GM23248 (cell line): ENCODE measurements at regions not wholly inside any gene's neighbourhood (a gene's known extent, or its start where the extent isn't known, plus 50 kb on each side); places are given as distances from the start of the nearest gene placed in this dataset.

Source experiments
- DNase-seq: peaks from one replicate; pipeline ENCODE4 v3.0.0-alpha.2; 2015
- H2AFZ ChIP-seq: fragments of 200-600 bp; sonication (generic); 2 replicates; pipeline ENCODE4 v1.6.1; 2016; ENCODE audit warnings: antibody characterized with exemption
- H3F3A ChIP-seq: fragments of 200-600 bp; sonication (generic); 2 replicates; pipeline ENCODE4 v1.6.1; 2016; ENCODE audit warnings: mild to moderate bottlenecking, antibody characterized with exemption, mixed run types; ENCODE audit not compliant: insufficient read depth
- H3K27ac ChIP-seq: fragments of 200-600 bp; sonication (generic); 2 replicates; pipeline ENCODE4 v1.5.1; 2016; ENCODE audit warnings: mild to moderate bottlenecking
- H3K27me3 ChIP-seq: fragments of 200-600 bp; sonication (generic); replicated peaks from 2 replicates; pipeline ENCODE4 v1.6.1; 2016; ENCODE audit warnings: mild to moderate bottlenecking; ENCODE audit not compliant: insufficient read depth
- H3K36me3 ChIP-seq: fragments of 200-600 bp; sonication (generic); 2 replicates; pipeline ENCODE4 v1.6.1; 2016; ENCODE audit warnings: low read depth, mild to moderate bottlenecking
- H3K4me1 ChIP-seq: fragments of 200-600 bp; sonication (generic); 2 replicates; pipeline ENCODE4 v1.6.1; 2016; ENCODE audit warnings: mild to moderate bottlenecking; ENCODE audit not compliant: insufficient read depth
- H3K4me2 ChIP-seq: fragments of 200-600 bp; sonication (generic); one replicate; pipeline ENCODE4 v1.6.1; 2016; ENCODE audit warnings: mild to moderate bottlenecking; ENCODE audit not compliant: unreplicated experiment
- H3K4me3 ChIP-seq: fragments of 200-600 bp; sonication (generic); 2 replicates; pipeline ENCODE4 v1.5.1; 2016; ENCODE audit warnings: mild to moderate bottlenecking
- H3K79me2 ChIP-seq: fragments of 200-600 bp; sonication (generic); 2 replicates; pipeline ENCODE4 v1.6.1; 2016; ENCODE audit warnings: mild to moderate bottlenecking; ENCODE audit not compliant: insufficient read depth
- H3K9ac ChIP-seq: fragments of 200-600 bp; sonication (generic); 2 replicates; pipeline ENCODE4 v1.6.1; 2016; ENCODE audit warnings: mild to moderate bottlenecking
- H3K9me2 ChIP-seq: fragments of 200-600 bp; sonication (generic); 2 replicates; pipeline ENCODE4 v1.6.1; 2016; ENCODE audit warnings: mixed run types, mild to moderate bottlenecking, moderate library complexity; ENCODE audit not compliant: insufficient read depth
- H3K9me3 ChIP-seq: fragments of 200-600 bp; sonication (generic); one replicate; pipeline ENCODE4 v1.6.1; 2017; ENCODE audit warnings: low read depth
- H4K20me1 ChIP-seq: fragments of 200-600 bp; sonication (generic); 2 replicates; pipeline ENCODE4 v1.6.0; 2016; ENCODE audit not compliant: insufficient read depth
- EZH2 ChIP-seq: fragments of 200-600 bp; sonication (generic); IDR thresholded peaks from 2 replicates; pipeline ENCODE4 v1.6.1; 2018; ENCODE audit warnings: antibody characterized with exemption, mild to moderate bottlenecking; ENCODE audit not compliant: insufficient read depth, poor library complexity, severe bottlenecking
- EZH2phosphoT487 ChIP-seq: fragments of 200-600 bp; sonication (generic); IDR thresholded peaks from 2 replicates; pipeline ENCODE4 v1.6.1; 2018; ENCODE audit warnings: antibody characterized with exemption, moderate library complexity, mild to moderate bottlenecking, low read depth; ENCODE audit not compliant: insufficient read depth
- WGBS, 2 experiments: methylation state at CpG; one replicate each; pipeline ENCODE4 v1.1.6; 2015 to 2017; ENCODE audit warnings: low lambda C conversion rate in 2 of 2, low coverage in 1 of 2; ENCODE audit errors: missing lambda C conversion rate in 2 of 2; 5-methylcytosine and 5-hydroxymethylcytosine counted together
- in situ Hi-C: fragments of 300-500 bp; cut with MboI; formaldehyde crosslinking; loops from 2 replicates; pipeline ENCODE4 v1.15.0; 2020

- Histone ChIP-seq H4K20me1 (no peaks in the 10 kb centered on the region), H3K9me3 (no peaks in the 10 kb centered on the region), H3K9ac (no peak overlapping the region), H3F3A (no peaks in the 10 kb centered on the region), H3K4me1 (no peaks in the 10 kb centered on the region), H3K9me2 (no peaks in the 10 kb centered on the region), H3K79me2 (no peaks in the 10 kb centered on the region), H3K27ac (no peak overlapping the region), H3K27me3 (peaks cover 12% of the 10 kb centered on the region), H3K4me2 (no peak overlapping the region), H3K4me3 (no peak overlapping the region), H2AFZ (no peak overlapping the region), H3K36me3 (no peaks in the 10 kb centered on the region)
- no peak for DNase-seq
- TF ChIP-seq EZH2: no peak
- no peak for TF ChIP-seq EZH2phosphoT487
- in situ Hi-C loops: no loop called here
- WGBS, 2 experiments: 33 to 34% methylated on average over 6 of the region's 6 CpGs
These were observed 310.0 kb upstream of the TSHZ3 start for GRCh38 chr19:31658993-31659896.

- Histone ChIP-seq H3K27ac (no peak overlapping the region), H3K79me2 (no peaks in the 10 kb centered on the region), H3F3A (no peaks in the 10 kb centered on the region), H4K20me1 (no peaks in the 10 kb centered on the region), H3K9me3 (no peaks in the 10 kb centered on the region), H2AFZ (no peak overlapping the region), H3K27me3 (peaks cover 12% of the 10 kb centered on the region), H3K4me2 (no peak overlapping the region), H3K36me3 (no peaks in the 10 kb centered on the region), H3K4me3 (no peak overlapping the region), H3K4me1 (no peaks in the 10 kb centered on the region), H3K9me2 (no peaks in the 10 kb centered on the region), H3K9ac (no peak overlapping the region)
- 49 to 55% methylated on average over 4 of the region's 4 CpGs for WGBS, 2 experiments
- in situ Hi-C loops: no loop called here
- no peak for TF ChIP-seq EZH2phosphoT487
- no peak for TF ChIP-seq EZH2
- no peak for DNase-seq
These were observed 310.6 kb upstream of the TSHZ3 start for GRCh38 chr19:31659897-31660210.

DNA sequence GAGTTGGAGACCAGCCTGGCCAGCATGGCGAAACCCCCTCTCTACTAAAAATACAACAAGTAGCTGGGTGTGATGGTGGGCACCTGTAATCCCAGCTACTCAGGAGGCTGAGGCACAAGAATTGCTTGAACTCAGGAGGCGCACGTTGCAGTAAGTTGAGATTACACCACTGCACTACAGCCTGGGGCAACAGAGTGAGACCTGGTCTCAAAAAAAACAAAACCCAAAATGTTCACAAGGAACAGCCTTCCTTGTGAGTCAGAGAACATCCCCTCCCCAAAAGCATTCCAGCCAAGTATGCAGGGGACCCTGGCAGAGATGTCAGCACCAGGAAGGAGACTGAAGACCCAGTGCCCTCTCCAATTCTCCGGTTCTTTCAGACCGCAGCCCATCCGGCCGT, 314.9 kb upstream of the TSHZ3 start:
- H3F3A ChIP-seq: no peaks in the 10 kb centered on the region
- in situ Hi-C loops: no loop called here
- no peaks in the 10 kb centered on the region for H3K9me2 ChIP-seq
- H3K4me2 ChIP-seq: no peak overlapping the region
- H3K4me3 ChIP-seq: no peak overlapping the region
- WGBS, 2 experiments: 55 to 63% methylated on average over 7 of the region's 7 CpGs
- no peaks in the 10 kb centered on the region for H4K20me1 ChIP-seq
- DNase-seq: no peak
- no peaks in the 10 kb centered on the region for H3K9me3 ChIP-seq
- no peaks in the 10 kb centered on the region for H3K36me3 ChIP-seq
- no peaks in the 10 kb centered on the region; the same call in 1 of the 2 replicates for H3K27me3 ChIP-seq
- H3K9ac ChIP-seq: no peak overlapping the region
- H3K27ac ChIP-seq: no peak overlapping the region
- TF ChIP-seq EZH2phosphoT487 (no peak), EZH2 (no peak)
- H2AFZ ChIP-seq: no peak overlapping the region
- H3K4me1 ChIP-seq: no peaks in the 10 kb centered on the region
- no peaks in the 10 kb centered on the region for H3K79me2 ChIP-seq

DNA sequence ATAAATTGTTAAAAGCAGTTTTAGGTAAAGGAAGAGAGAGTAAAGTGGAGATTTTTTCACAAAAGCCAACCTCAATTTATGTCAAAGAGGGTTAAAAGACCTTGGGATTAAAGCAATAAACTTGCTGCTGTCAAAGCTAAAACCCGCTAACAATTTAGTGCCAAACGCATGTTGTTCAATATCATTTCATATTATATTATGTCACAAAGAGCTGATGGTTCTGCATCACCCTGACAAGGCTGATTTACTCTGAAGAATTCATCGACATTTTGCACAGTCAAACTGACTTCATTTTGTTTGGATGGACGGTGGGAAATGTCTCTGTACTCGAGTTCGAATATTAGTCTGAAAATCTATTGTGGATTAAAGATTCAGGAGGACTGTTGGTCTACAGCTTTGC, 315.8 kb upstream of the TSHZ3 start:
- H2AFZ ChIP-seq: no peak overlapping the region
- H3K9ac ChIP-seq: no peak overlapping the region
- no peaks in the 10 kb centered on the region for H3K36me3 ChIP-seq
- no peaks in the 10 kb centered on the region for H3K9me3 ChIP-seq
- TF ChIP-seq EZH2phosphoT487: no peak
- TF ChIP-seq EZH2: no peak
- H3K4me3 ChIP-seq: no peak overlapping the region
- H3K9me2 ChIP-seq: no peaks in the 10 kb centered on the region
- DNase-seq: no peak
- H4K20me1 ChIP-seq: no peaks in the 10 kb centered on the region
- H3F3A ChIP-seq: no peaks in the 10 kb centered on the region
- H3K4me2 ChIP-seq: no peak overlapping the region
- H3K79me2 ChIP-seq: no peaks in the 10 kb centered on the region
- in situ Hi-C loops: no loop called here
- no peak overlapping the region for H3K27ac ChIP-seq
- WGBS, 2 experiments: 31 to 41% methylated on average over 6 of the region's 6 CpGs
- no peaks in the 10 kb centered on the region; the same call in none of the 2 replicates for H3K27me3 ChIP-seq
- no peaks in the 10 kb centered on the region for H3K4me1 ChIP-seq
